Medulla oblongata (tissue), 1 donor: ENCODE measurements at regions not wholly inside any gene's neighbourhood (a gene's known extent, or its start where the extent isn't known, plus 50 kb on each side); places are given as distances from the start of the nearest gene placed in this dataset.

Source experiments
- DNase-seq: peaks from one replicate; pipeline ENCODE4 v3.0.0-alpha.2; 2015; ENCODE audit errors: extremely low spot score

DNA sequence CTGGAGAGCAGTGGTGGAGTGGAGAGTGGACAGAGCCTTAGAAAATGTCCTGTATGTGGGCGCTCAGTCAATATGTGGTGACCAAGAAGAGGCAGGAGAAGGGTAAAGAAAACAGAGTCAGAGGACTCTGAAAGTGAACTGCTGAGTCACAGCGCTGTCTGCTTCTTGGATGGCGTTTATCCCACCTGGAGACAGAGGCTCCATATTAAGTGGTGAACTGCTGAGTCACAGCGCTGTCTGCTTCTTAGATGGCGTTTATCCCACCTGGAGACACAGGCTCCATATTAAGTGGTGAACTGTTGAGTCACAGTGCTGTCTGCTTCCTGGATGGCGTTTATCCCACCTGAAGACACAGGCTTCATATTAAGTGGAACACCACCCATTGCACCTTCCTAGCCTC lies 119.3 kb upstream of the RALGAPA2 start:
- no peak for DNase-seq

GRCh38 chr20:20829681-20830080 lies 117.2 kb upstream of the RALGAPA2 start:
- no peak for DNase-seq

- no peak for DNase-seq
Measured at GRCh38 chr20:20827992-20828597, 115.7 kb upstream of the RALGAPA2 start.

DNA sequence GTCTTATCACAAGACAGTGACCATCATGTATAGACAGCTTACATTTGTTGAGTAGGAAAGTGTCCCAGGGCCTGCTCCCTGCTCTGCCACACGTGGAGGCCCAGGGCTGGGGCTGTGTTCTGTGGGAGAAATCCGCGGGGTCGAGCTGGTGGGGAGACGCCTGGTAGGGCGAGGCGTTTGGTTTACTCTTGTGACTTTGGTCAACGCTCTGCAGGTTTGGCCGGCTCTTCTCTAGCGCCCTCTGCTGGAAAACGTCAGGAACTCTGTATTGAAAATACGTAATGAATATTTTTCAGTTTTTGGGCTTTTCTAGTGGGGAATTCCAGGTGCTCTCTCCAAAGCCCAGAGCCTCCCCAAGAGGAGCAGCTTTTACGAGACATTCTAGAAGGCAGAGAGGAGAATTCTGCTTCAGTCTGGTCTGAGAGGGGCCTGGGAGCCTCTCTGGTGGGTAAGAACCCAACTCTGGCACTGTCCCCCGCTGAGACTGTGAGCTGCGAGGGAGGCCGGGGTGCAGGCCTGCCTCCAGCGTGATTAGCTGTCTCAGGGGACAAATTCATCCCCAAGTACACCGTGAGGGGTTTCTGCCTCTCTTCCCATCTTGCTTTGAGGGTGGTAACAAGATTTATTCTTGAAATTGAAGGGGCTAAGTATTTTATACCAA lies 112.6 kb upstream of the RALGAPA2 start:
- DNase-seq, result peak; percentile 78

DNA sequence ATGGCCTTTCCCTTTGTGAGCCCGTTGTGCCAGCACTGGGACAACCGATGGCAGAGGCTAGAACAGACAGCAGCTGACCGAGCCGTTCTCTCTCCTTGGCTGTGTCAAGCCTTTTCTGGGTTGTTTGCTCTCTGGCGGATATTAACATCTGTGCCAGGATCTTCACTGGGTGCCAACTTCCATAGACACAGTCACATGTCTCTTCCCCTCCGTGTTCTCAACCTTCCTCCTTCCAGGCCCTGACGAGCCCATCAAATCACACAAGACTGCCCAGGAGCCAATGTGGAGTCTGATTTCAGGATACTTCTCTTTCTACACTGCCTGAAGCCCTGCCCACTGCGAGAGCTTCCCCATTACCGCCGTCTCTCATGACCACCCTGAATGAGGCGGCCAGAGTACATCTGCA lies 111.0 kb upstream of the RALGAPA2 start:
- DNase-seq, result peak; percentile 49

DNA sequence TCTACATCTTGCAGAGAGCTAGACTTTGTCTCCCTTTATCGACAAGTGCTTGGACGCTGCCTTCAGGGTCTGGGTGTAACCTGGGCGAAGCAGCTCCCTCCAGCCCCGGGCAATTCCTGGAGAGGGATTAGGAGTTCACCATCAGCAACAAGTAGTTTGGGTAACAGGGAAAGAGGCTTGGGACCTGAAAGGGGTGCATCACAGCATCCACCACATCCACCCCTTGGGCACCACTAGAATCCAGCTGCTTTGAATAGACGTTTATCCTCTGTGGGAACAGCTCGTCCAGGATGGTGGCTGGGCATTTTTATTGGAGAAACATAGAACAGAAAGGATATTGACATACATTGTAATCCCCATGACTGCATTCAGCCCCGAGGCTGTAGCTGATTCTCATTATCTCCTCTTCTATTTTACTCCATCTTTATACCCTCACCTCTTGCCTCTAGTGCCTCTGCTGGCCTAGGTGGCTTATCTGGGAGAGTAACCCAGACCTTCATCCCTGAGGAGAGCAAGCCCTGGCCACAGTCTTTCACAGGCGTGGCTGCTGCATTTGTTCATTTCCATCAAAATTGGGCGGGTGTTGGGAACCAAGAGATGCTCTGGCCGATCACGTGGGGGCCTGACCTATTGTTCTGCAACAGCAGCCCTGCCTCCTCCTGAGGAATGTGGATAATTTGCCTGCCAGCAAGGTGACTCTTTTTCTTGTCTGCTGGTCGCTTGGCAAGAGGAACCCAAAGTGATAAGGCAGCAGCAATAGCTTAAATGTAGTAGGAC lies 109.2 kb upstream of the RALGAPA2 start:
- no peak for DNase-seq

GRCh38 chr20:20820785-20821483 lies 108.5 kb upstream of the RALGAPA2 start:
- no peak for DNase-seq

DNA sequence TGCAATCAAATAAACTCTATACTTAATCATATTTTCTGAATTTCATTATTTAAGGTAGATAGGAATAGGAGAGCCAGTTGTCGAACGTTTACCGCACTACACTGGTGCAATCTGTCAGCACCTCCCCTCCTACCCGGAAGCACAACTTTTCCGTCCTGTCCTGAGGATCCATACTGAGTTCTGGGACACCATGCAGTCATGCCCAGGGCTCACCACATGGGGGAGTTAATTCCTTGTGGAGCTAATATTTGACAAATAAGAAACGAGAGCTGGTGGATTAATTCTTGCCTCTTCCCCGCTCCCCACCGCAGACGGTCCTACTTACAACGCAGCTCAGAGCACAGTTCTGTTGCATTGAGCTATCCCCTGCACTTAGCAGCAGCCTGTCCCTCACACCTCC lies 107.7 kb upstream of the RALGAPA2 start:
- DNase-seq, result peak; percentile 24

DNA sequence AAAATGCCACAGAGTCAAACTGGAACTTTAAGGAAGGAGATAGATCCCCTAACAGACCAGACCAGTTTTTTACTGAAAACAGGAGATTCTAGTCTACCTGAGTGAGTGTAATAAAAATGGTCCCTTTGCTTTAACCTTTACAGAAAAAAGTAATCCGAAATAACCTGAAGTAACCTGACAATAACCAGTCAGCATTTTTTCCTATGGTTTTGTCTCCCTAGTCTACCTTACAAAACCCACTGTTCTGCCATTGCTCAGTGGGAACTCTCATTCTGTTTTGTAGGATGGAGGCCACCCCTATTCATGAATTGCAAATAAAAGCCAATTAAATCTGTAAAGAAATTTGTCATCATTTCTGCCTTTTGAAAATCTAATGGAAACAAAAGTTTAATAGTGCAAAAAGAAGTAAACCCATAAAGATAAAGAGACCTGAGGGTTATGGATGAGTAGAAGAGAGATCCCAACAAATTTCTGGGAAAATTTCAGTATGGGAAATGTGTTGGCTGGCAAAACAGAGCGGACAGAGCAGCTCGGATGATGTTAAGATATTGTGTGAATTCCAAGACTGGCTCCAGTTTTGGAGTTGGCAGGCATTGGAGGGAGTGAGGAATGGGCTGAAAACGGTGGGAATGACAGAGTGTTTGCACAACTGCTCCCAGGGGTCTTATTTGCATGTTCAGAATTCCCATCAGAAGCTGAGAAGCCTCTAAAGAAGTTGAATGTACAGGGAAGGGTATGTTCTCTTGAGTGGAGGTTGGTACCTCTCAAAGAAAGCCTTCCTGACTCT lies 104.7 kb upstream of the RALGAPA2 start:
- DNase-seq, result no peak

GRCh38 chr20:20815711-20816455 lies 103.4 kb upstream of the RALGAPA2 start:
- no peak for DNase-seq

DNA sequence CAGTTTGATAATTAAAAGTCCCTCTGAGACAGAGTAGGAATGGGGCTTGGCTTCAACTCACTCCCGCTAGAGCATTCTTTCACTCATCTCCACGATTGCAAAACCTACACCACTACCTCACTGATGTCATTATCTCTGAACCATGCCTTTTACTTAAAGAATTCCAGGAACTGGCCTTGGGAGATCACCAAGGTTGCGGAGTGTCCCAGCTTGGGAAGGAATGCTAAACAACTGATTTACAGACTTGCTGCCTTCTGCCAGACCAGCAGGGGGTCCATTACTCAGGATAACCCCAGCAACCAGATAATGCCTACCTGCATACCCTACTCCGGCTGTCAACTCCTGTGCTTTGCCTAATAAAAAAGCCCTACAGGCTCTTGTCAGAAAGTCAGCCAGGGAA lies 102.2 kb upstream of the RALGAPA2 start:
- DNase-seq, result no peak

DNA sequence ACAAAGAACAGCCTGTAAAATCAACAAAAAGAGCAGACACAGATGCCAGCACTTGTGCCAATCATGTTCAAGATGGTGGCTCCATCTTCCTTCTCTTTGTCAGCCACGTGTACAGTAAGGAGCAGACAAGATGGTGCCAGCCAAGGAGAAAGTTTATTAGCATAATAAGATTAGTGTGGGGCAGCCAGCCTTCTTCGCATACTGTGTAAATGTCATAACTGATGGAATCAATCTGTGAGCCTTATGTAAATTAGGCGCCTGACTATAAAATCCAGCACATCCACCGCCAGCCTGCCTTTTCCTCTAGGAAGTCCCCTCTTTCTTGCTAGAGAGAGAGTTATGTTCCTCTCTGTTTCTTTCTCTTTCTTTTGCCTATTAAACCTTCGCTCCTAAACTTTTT lies 99.7 kb upstream of the RALGAPA2 start:
- no peak for DNase-seq

GRCh38 chr20:20808016-20808415 lies 95.6 kb upstream of the RALGAPA2 start:
- DNase-seq, result peak; percentile 30

GRCh38 chr20:20806121-20807095 lies 94.0 kb upstream of the RALGAPA2 start:
- DNase-seq, result no peak

- no peak for DNase-seq
Measured at GRCh38 chr20:20803011-20803410, 90.6 kb upstream of the RALGAPA2 start.

DNA sequence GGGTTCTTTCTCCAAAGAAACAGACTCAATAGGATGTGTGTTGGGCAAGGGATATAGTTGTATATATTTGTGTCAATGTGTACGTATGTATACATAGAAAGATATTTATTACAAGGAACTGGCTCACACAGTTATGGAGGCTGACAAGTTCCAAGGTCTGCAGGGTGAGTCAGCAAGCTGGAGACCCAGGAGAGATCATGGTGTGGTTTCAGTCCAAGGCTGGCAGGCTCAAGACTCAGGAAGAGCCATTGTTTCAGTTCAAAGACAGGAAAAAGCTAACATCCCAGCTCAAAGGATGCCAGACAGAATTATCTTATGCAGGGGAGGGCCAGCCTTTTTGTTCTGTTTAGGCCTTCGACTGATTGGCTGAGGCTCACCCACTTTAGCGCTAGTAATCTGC lies 89.9 kb upstream of the RALGAPA2 start:
- DNase-seq, result no peak

DNA sequence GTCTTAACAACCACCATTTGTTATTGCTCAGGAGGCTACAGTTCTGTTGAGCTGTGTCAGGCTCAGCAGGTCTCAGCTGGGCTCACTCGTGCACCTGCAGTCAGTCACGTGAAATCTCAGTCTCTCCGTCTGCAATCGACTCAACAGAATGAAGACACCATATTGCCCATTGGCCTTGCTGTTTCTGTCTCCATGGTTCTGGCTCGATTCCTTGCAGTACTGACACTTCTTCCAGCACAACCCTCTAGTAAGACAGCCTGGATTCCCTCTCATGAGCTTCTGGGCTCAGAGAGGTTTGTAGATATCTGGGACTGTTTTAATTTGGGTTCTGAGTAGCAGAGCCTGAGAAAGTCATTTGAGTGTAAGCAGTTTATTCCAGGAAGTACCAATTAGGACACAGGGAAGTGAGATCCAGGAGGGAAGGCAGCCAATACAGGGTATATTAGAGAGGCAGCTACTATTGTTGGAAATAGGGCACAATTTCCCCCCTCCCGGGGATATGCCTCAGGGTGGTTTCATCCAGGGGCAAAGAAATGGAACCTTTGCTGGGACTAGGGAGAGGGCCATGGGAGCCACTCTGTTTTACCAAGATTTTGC lies 87.4 kb upstream of the RALGAPA2 start:
- no peak for DNase-seq

DNA sequence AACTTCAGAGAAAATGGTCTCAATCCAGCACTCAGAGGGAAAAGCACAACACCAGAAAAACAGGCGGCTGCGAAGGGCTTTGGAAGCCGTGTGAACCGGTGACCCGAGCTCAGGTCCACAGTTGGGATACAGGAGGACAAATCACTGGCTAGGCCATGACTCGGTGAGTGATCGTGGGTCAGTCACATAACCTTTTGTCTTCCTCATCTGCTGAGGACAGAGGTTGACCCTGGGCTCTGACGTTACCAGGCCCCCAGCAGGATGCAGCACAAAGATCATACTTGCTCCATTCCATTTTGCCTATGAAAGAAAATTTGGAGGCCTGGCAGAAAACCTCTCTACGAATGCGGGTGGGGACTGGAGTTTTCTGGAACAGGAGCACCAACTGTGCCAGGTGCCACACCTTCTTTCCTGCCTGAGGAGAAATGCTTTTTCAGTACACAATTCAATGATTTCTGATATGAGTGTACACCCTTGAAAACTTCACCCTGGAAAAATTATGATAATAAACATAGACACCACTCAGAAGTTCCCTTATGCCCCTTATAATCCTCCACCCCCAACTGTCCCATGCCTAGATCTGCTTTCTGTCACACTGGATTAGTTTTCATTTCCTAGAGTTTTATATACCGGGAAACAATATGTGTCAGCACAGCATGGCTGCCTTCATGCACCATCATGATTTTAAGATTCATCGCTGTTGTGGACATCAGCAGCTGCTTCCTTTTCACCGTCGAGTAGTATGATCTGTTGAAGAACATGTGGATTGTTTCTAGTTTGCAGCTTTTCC lies 85.3 kb upstream of the RALGAPA2 start:
- DNase-seq, result no peak
